Osteoblast (primary cell): ENCODE measurements at regions not wholly inside any gene's neighbourhood (a gene's known extent, or its start where the extent isn't known, plus 50 kb on each side); places are given as distances from the start of the nearest gene placed in this dataset.

ENCODE experiments used
- DNase-seq: peaks from one replicate; pipeline ENCODE4 v3.0.0; 2011; ENCODE audit warnings: low spot score, mixed read lengths; ENCODE audit not compliant: insufficient read length; ENCODE audit errors: missing footprints
- H2AFZ ChIP-seq: 2 replicates; pipeline ENCODE4 v1.6.0; 2011; ENCODE audit warnings: mild to moderate bottlenecking, low read length
- H3K27ac ChIP-seq: 2 replicates; pipeline ENCODE4 v1.5.1; 2011; ENCODE audit warnings: mild to moderate bottlenecking, low read depth, low read length, moderate library complexity
- H3K27me3 ChIP-seq: 2 replicates; pipeline ENCODE4 v1.6.0; 2012; ENCODE audit warnings: mild to moderate bottlenecking, control low read depth, inconsistent platforms, low read length, moderate library complexity; ENCODE audit not compliant: insufficient read depth
- H3K36me3 ChIP-seq: 2 replicates; pipeline ENCODE4 v1.5.1; 2011; ENCODE audit warnings: mild to moderate bottlenecking, low read length, control low read depth, moderate library complexity; ENCODE audit not compliant: insufficient read depth
- H3K4me1 ChIP-seq: 2 replicates; pipeline ENCODE4 v1.5.1; 2011; ENCODE audit warnings: mild to moderate bottlenecking, low read length, control low read depth, moderate library complexity; ENCODE audit not compliant: insufficient read depth
- H3K4me2 ChIP-seq: 2 replicates; pipeline ENCODE4 v1.6.0; 2011; ENCODE audit warnings: mild to moderate bottlenecking, low read length; ENCODE audit not compliant: insufficient read depth
- H3K4me3 ChIP-seq: fragments of 200-600 bp; sonication (generic); 3 replicates; pipeline ENCODE4 v1.5.1; 2012; ENCODE audit warnings: mild to moderate bottlenecking, low read length, inconsistent platforms; ENCODE audit not compliant: insufficient read depth
- H3K79me2 ChIP-seq: 2 replicates; pipeline ENCODE4 v1.6.0; 2012; ENCODE audit warnings: mild to moderate bottlenecking, low read length, control low read depth, inconsistent platforms; ENCODE audit not compliant: insufficient read depth
- H3K9me3 ChIP-seq: 2 replicates; pipeline ENCODE4 v1.5.1; 2011; ENCODE audit warnings: low read depth, low read length, control low read depth
- H4K20me1 ChIP-seq: 2 replicates; pipeline ENCODE4 v1.6.0; 2012; ENCODE audit warnings: mild to moderate bottlenecking, low read length, control low read depth; ENCODE audit not compliant: insufficient read depth
- CTCF ChIP-seq: IDR thresholded peaks from 2 replicates; pipeline ENCODE4 v1.5.1; 2011; ENCODE audit warnings: mild to moderate bottlenecking, low read depth, low read length, moderate library complexity; ENCODE audit errors: extremely low read depth

DNA sequence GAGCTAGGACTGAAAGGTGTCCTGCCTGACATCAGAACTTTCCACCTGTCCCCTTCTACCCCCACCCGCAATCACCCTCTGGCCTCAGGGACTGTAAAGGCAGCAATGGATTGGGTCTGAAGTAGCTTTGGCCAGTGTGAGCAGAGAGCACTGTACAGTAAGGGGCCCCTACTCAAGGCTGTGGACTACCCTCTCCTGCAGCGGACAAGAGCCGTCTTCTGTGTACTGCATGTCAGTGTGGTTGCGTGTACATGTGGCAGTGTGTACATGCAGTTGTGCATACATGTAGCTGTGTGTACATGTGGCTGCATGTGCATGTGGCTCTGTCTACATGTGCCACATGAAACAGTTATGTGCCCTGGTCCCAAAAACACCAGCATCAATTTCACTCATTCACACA, 205.9 kb upstream of the LINGO1 start:
- Histone ChIP-seq H3K4me3 (no peak overlapping the region), H3K27ac (no peak overlapping the region), H3K4me1 (peaks cover 5% of the 10 kb centered on the region), H3K4me2 (no peak overlapping the region), H3K27me3 (peaks cover 45% of the 10 kb centered on the region), H4K20me1 (no peaks in the 10 kb centered on the region), H3K79me2 (no peaks in the 10 kb centered on the region), H2AFZ (no peak overlapping the region), H3K9me3 (no peaks in the 10 kb centered on the region), H3K36me3 (no peaks in the 10 kb centered on the region)
- DNase-seq, result no peak
- TF ChIP-seq CTCF, result no peak

- Histone ChIP-seq H3K4me3 (no peak overlapping the region), H3K9me3 (no peaks in the 10 kb centered on the region), H3K4me1 (peaks cover 5% of the 10 kb centered on the region), H3K27me3 (peaks cover 45% of the 10 kb centered on the region), H4K20me1 (no peaks in the 10 kb centered on the region), H3K36me3 (no peaks in the 10 kb centered on the region), H3K79me2 (no peaks in the 10 kb centered on the region), H2AFZ (no peak overlapping the region), H3K4me2 (no peak overlapping the region), H3K27ac (no peak overlapping the region)
- no peak for TF ChIP-seq CTCF
- DNase-seq, result peak; percentile 26
Observed at GRCh38 chr15:77838061-77838460, 205.3 kb upstream of the LINGO1 start.

- TF ChIP-seq CTCF, result no peak
- Histone ChIP-seq H3K27ac (no peak overlapping the region), H3K9me3 (no peaks in the 10 kb centered on the region), H3K4me3 (no peak overlapping the region), H3K27me3 (peaks cover 45% of the 10 kb centered on the region), H3K36me3 (no peaks in the 10 kb centered on the region), H4K20me1 (no peaks in the 10 kb centered on the region), H3K4me2 (no peak overlapping the region), H3K79me2 (no peaks in the 10 kb centered on the region), H2AFZ (no peak overlapping the region), H3K4me1 (peaks cover 5% of the 10 kb centered on the region)
- peak; percentile 27 for DNase-seq
Observed at GRCh38 chr15:77837649-77838025, 204.9 kb upstream of the LINGO1 start.

GRCh38 chr15:77836906-77837648, 204.4 kb upstream of the LINGO1 start:
- Histone ChIP-seq H4K20me1 (no peaks in the 10 kb centered on the region), H3K36me3 (no peaks in the 10 kb centered on the region), H3K79me2 (no peaks in the 10 kb centered on the region), H3K27ac (no peak overlapping the region), H3K4me2 (no peak overlapping the region), H2AFZ (no peak overlapping the region), H3K4me3 (no peak overlapping the region), H3K4me1 (peaks cover 5% of the 10 kb centered on the region), H3K27me3 (peaks cover 46% of the 10 kb centered on the region), H3K9me3 (no peaks in the 10 kb centered on the region)
- DNase-seq, result peak; percentile 31
- no peak for TF ChIP-seq CTCF
